Prostate gland (tissue), 2 donors: ENCODE measurements at regions not wholly inside any gene's neighbourhood (a gene's known extent, or its start where the extent isn't known, plus 50 kb on each side); places are given as distances from the start of the nearest gene placed in this dataset.
"Not testable (repeated sequence)": the region's sequence is repeated elsewhere in the genome, so short reads cannot be mapped to it uniquely, and the experiment has no call there.

ENCODE experiments used
- POLR2A ChIP-seq: fragments of 450-650 bp; IDR thresholded peaks from one replicate; pipeline ENCODE4 v1.6.1; 2016; ENCODE audit warnings: antibody characterized with exemption, mild to moderate bottlenecking
- TF ChIP-seq, protein P1 (sequence below), 4 experiments: fragments of 200-600 bp in 2 of 4; fragments of 450-650 bp in 2 of 4; sonication (generic) in 2 of 4; IDR thresholded peaks; 1 replicate in 3 of 4; 2 replicates in 1 of 4; pipeline ENCODE4 v1.5.1; 2016 to 2019; ENCODE audit warnings: antibody characterized with exemption in 4 of 4, mild to moderate bottlenecking in 2 of 4, moderate library complexity in 2 of 4

GRCh38 chr12:23146070-23146469 lies 521.1 kb downstream of the ETNK1 start:
- TF ChIP-seq POLR2A = not testable (repeated sequence)
- TF ChIP-seq, protein P1, sequence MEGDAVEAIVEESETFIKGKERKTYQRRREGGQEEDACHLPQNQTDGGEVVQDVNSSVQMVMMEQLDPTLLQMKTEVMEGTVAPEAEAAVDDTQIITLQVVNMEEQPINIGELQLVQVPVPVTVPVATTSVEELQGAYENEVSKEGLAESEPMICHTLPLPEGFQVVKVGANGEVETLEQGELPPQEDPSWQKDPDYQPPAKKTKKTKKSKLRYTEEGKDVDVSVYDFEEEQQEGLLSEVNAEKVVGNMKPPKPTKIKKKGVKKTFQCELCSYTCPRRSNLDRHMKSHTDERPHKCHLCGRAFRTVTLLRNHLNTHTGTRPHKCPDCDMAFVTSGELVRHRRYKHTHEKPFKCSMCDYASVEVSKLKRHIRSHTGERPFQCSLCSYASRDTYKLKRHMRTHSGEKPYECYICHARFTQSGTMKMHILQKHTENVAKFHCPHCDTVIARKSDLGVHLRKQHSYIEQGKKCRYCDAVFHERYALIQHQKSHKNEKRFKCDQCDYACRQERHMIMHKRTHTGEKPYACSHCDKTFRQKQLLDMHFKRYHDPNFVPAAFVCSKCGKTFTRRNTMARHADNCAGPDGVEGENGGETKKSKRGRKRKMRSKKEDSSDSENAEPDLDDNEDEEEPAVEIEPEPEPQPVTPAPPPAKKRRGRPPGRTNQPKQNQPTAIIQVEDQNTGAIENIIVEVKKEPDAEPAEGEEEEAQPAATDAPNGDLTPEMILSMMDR (IDR thresholded peaks at IDR 0.05) = not testable (repeated sequence)
